Adrenal gland (tissue), 5 donors: ENCODE measurements at regions not wholly inside any gene's neighbourhood (a gene's known extent, or its start where the extent isn't known, plus 50 kb on each side); places are given as distances from the start of the nearest gene placed in this dataset.

ENCODE experiments used
- POLR2A ChIP-seq, 2 donors: fragments of 450-650 bp; IDR thresholded peaks; one replicate each; pipeline ENCODE4 v1.6.1; 2017; ENCODE audit warnings: antibody characterized with exemption in 2 of 2, mild to moderate bottlenecking in 2 of 2, moderate library complexity in 1 of 2
- TF ChIP-seq, protein P1 (sequence below), 6 experiments: fragments of 450-650 bp in 4 of 6; fragments of 200-600 bp in 2 of 6; sonication (generic) in 1 of 6; IDR thresholded peaks; 1 replicate in 5 of 6; 2 replicates in 1 of 6; pipeline versions ENCODE4 v1.5.1 to v1.8.0; 2016 to 2021; ENCODE audit warnings: antibody characterized with exemption in 6 of 6, mild to moderate bottlenecking in 2 of 6, moderate library complexity in 1 of 6
- donor health status: DM: no; HTN: no; CAD: no.

DNA sequence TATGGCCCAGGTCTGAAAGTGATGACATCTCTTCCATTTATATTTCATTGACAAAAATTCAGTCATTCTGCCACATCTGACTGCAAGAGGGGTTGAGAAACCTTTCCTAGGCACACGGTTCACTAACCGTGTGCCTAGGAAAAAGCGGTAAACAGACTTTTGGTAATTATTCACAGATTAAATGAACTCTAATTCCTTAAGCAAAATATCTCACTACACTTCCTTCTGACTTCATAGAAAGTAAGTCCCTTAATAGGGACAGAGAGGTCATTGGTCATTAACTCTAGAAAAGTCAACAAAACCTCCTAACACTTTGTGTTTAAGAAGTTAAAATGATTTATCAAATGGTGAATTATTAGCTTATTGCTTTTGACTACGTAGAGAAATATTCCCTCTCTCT is 205.1 kb downstream of the PDHA2 start:
- TF ChIP-seq, protein P1, sequence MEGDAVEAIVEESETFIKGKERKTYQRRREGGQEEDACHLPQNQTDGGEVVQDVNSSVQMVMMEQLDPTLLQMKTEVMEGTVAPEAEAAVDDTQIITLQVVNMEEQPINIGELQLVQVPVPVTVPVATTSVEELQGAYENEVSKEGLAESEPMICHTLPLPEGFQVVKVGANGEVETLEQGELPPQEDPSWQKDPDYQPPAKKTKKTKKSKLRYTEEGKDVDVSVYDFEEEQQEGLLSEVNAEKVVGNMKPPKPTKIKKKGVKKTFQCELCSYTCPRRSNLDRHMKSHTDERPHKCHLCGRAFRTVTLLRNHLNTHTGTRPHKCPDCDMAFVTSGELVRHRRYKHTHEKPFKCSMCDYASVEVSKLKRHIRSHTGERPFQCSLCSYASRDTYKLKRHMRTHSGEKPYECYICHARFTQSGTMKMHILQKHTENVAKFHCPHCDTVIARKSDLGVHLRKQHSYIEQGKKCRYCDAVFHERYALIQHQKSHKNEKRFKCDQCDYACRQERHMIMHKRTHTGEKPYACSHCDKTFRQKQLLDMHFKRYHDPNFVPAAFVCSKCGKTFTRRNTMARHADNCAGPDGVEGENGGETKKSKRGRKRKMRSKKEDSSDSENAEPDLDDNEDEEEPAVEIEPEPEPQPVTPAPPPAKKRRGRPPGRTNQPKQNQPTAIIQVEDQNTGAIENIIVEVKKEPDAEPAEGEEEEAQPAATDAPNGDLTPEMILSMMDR (IDR thresholded peaks at IDR 0.05), result no peak
- TF ChIP-seq POLR2A (IDR thresholded peaks at IDR 0.05), result no peak
